ENCODE measurements at regions not wholly inside any gene's neighbourhood (a gene's known extent, or its start where the extent isn't known, plus 50 kb on each side); places are given as distances from the start of the nearest gene placed in this dataset.

DNA sequence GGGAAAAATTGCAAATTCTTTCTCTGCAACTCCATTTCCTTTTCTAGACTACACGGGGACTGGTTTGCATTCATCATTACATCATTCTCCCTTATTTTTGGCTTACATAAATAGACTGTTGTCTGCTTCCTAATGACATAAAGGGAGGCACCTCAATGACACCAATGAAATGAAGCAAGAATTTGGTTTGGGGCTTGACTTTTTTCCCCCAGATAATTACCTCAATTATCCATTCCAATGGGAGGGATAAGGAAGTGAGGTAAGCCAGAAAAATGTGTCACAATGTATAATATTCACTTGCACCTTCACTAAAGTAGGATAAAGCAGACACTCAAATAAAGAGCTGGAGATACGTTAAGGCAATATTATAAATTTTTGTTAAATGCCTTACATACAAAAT lies 240.6 kb upstream of the GRIP1 start:
- DNase-seq = no peak

DNA sequence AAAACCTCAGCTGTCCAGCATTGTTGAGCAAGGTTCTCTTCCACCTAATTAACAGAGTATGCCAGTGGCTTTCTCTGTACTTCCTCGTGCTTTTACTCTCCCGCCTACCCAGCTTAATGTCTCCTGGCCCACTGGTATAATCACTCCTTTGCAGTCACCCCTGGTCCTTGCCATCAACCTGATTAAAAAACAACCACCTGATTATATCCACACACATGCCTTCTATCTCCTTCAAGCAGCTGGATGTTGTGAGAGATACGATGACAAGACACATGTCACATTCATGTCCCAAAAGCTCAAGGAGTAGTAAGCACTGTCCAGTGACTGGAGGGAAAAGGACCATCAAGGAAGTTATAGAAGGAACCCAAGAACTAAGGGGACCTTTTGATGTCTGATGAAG lies 241.3 kb upstream of the GRIP1 start:
- peak; percentile 28 for DNase-seq

DNA sequence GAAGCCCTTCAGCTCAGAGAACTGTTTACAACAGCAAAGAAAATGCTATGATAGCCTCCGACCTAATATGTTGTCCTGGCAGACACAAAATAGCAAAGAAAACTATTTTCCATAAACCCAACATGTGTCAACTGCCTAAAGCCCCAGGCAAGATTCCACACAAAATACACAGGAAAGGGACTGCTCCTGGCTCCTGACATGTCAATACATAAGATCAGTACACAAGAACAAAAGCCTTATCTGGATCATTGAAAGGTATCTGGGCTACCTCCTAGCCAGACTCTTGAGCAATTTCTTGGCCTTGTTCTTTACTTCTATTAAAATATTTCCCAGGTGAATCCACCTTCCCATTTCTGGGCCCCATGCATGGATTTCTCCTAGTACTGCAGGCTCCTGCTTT lies 242.3 kb upstream of the GRIP1 start:
- DNase-seq = no peak

DNA sequence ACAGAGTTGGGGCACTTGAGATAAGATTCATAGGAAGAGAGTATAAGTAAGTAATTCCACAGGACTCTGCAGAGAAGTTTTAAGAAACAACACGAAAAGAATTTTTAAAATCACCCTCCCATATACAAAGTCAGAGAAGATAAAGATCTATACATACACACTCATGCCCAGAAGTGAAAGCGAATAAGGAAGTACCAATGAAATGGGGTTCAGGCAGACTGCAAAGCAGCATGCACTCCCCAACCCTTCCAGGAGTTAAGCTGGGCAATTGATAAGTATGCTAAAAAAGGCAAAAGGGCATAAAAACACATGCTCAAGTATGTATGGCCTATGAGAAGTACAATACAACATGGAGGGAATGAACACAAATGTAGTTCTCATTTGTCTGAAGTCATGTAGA lies 246.2 kb upstream of the GRIP1 start:
- peak; percentile 64 for DNase-seq

DNA sequence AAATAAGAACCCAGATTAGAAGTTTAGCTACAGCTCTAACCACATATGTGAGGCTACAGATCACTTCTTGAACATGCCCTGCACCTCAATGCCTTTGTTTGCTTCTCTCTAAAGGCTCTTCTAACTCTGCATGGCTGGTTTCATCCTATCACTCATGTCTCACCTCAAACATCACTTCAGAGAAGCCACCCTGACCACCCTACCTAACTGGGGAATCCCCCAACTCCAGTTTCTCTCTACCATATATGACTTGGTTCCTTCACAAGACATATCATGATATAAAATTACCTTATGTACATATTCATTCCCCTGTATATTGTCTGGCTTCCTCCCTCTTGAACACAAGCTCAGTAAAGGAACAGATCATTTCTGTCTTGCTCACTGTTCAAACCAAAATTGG lies 250.2 kb upstream of the GRIP1 start:
- no peak for DNase-seq

DNA sequence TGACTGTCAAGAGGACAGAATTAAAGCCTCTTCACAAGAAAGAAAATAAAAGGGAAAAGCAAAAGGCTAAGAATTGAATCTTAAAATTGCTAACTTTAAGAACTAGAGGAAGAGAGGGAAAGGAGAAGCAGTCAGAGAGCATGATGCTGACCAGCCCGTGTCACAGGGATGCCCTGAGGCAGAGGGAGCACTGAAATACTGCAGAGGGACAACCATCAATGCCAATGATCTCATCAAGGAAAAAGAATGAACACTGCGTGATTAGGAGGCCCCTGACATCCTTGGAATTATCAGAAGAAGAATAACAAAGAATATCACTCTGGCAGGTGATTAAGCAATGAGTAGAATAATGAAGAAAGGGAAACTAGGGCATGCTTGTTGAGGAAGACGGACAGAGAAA lies 252.2 kb upstream of the GRIP1 start:
- no peak for DNase-seq

DNA sequence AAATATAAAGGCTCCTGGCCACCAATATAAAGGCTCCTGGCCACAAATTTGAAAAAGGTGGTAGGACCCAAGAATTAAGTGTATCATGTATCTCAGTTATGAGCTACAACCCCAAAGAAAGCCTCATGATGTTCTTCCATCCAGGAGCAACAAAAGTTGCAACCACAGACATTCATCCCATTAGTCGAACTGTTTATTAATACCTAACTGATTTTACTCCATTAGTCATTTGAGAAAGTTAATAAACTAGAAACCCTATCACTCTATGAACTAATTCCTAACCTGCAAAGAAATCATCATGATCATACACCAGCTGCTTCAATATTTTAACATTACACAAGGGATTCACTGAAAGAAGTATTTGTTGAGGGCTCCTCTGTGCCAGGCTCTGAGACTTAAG lies 253.2 kb upstream of the GRIP1 start:
- DNase-seq = no peak

DNA sequence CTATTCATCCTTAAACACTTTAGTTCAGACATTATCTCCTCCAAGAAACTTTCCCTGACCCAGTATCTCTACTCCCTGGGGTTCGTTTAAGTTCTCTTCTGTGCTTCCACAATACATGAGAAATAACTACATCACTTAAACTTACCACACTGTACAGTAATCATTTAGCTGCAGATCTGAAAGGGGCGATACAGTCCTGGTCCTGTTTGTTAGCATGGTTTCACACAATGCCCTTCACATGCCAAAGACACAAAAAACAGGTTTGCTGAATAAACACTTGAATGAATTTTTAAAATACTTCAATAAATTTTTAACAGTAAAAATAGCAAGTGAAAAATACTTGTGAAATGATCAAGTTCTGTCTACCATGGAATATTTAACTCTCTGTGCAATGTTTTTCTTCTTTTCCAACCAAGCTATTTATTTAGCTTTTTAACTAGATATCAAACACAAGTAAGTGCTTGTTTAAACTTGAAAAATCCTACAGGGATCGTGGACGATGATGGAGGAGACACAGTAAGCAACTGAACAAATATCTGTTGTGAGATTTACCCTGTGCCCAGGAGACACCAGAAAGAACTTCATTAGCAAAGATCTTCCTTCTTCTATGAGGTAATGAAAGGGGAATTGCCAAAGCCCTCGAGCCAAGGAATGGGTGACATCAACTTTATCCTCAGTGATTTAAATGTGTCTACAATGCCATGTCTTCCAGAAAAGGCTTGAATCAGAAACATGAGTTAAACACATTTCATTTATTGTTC lies 255.6 kb upstream of the GRIP1 start:
- DNase-seq = no peak

DNA sequence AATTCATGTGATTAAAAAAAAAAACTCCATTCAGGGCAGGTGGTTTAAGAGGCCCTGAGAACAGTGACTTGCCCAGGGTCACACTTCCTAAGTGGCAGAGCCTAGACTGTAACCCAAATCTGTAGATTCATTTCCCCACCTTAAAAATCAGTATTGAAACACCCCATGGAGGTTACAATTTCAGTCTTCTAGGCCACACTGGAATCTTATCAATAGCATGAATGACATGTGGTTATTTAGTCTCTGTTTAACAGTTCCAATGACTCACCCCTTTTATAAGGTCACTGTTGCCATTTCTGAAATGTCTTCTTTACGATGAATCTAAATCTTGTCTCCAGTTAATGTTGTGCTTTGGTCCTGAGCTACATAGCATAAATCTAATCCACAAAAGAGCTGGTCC lies 262.3 kb upstream of the GRIP1 start:
- DNase-seq = no peak

DNA sequence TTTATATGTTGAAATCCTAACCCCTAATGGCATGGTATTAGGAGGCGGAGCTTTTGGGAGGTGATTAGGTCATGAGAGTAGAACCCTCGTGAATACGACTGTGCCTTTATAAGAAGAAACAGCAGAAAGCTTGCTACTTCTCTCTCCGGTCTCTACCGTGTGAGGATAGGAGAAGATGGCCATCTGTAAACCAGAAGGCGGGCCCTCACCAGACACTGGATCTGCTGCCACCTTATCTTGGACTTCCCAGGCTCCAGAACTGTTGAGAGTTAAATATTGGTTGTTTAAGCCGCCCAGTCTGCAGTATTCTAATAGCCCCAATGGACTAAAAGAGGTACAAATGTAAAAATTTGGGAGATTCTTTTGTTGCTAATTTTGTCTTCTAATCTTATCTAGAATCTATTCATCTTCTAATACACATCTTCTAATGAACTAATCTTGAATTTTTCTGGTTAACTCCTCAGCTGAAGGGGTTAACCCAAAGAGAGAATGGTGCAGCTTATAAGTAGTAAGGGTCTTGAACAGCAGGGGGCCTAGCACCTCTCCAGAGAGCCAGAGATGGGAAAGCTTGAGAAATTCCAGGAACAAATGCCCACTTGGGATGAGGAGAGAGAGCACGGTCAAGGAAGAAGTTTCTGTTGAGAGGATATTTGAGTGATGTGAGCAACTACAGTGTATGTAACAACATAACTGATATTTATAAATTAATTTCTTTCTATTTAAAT lies 264.0 kb upstream of the GRIP1 start:
- DNase-seq = no peak

DNA sequence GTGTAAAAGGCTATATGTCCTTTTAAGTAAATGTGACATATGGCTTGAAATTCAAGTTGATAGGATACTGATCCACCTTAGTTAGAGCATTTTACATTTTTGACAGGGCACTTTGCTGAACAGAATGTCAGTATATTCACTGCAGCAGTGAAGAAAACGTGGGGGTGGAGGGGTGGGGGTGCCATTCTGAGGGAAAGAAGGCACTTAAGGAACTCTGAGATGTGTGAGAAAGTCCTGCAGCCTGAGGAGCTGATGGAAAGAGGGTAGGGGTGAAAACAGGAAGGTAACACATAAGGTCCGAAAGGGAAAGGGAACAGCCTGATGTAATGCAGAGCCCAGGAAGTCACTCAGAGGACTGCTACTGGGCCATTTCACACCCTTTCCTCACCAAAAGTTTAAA lies 265.5 kb upstream of the GRIP1 start:
- no peak for DNase-seq

DNA sequence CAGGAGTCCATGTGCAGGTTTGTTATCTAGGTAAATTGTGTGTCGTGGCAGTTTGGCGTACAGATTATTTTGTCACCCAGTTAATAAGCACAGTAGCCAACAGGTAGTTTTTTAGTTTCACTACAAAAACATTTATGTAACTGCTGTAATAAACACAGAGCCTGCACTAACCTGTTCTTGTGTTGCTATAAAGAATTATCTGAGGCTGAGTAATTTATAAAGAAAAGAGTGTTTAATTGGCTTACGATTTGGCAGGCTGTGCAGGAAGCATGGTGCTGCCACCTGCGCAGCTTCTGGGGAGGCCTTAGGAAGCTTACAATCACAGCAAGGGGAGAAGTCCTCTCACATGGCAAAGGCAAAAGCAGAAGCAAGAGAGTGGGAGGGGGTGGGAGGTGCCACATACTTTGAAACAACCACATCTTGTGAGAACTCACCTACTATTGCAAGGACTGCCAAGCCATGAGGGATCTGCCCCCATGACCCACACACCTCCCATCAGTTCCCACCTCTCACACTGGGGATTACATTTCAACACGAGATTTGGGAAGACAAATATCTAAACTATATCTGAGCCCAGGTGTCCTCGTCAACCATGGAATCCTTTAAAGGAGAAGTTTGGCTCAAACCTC lies 266.4 kb upstream of the GRIP1 start:
- DNase-seq = no peak

DNA sequence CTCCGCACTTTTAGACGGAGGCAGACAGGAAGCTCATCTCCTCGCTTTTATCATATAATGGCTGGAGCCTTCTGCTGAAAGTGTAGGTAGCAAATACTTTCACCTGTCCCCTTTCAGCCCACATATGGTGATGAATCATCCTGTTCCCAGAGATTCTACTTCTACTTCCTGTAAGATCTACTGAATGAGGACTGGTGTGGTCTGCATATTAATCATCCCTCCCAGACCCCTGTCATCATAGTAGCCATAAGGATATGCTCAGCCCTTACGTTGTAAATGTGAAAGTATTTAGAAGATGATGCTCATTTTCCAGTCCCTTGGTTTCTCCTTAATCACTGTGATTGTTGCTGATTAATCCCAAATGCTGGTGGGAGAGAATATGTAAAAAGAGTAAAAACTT lies 268.2 kb upstream of the GRIP1 start:
- no peak for DNase-seq

DNA sequence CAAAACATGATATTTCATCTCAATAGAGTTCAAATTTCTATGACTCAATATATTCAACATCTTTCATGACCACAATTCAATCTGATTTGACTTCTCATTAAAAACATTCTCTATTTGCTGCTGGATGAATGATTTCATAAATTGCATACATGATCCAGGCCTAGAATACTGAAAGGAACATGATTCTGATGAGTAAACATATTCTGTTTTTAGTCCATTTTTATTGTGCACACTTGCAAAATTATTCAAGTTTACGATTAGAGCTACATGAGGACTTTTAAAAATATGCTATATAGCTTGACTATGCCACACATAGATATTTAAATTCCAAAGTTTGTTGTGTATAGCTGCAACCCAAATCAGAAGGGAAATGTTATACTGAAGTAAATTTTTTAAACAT lies 273.8 kb upstream of the GRIP1 start:
- no peak for DNase-seq

DNA sequence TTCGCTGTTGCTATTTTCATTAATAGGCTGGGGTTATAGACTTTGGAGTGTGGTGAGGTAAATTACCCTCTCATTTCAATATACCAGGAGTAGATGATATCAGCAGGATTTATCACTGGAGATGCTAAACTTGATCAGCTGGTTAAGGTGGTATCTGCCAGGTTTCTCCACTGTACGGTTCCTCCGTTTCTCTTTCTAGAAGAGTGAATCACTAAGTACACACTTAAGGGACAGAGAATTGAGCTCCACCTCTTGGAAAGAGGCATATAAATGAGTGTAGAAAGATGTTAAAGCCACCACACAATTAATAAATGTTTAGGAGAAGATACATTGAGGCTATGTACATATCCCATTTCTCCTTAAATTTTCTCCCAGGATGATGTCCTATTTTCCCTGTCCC lies 277.4 kb upstream of the GRIP1 start:
- no peak for DNase-seq

DNA sequence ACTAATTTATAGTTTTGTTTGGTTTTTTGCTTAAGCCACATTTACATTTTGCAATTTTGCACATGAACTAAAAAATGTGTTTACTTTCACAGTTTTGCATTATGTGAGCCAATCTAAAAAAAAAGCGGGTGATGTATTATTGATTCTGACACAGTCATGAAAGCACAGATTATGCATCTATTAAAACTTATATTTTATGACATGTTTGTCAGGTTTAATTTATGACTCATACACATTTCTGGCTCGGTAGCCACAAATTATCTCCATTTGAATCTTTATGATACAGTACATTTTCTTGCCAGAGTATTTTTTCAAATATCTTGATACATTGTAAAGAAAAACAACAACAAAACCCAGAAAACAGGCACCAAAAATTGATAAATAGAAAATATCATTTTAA lies 280.4 kb upstream of the GRIP1 start:
- DNase-seq = no peak

DNA sequence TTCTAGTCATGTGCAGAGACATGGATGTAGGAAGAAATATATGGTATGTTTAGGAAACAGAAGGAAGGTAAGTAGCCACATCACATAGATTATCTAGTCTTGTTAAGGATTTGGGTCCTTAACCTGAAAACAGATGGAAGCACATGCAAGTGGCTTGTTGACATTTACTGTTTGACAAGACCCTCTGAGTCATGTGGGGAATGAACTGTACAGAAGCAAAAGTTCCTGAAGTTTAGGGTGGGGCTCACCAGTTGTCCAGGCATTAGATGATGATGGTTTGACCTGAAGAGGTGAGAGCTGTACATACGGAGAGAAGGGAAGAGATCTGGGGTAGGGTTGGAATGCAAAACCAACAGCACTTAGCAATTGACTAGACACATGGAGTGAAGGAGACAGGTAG lies 281.1 kb upstream of the GRIP1 start:
- DNase-seq = no peak

DNA sequence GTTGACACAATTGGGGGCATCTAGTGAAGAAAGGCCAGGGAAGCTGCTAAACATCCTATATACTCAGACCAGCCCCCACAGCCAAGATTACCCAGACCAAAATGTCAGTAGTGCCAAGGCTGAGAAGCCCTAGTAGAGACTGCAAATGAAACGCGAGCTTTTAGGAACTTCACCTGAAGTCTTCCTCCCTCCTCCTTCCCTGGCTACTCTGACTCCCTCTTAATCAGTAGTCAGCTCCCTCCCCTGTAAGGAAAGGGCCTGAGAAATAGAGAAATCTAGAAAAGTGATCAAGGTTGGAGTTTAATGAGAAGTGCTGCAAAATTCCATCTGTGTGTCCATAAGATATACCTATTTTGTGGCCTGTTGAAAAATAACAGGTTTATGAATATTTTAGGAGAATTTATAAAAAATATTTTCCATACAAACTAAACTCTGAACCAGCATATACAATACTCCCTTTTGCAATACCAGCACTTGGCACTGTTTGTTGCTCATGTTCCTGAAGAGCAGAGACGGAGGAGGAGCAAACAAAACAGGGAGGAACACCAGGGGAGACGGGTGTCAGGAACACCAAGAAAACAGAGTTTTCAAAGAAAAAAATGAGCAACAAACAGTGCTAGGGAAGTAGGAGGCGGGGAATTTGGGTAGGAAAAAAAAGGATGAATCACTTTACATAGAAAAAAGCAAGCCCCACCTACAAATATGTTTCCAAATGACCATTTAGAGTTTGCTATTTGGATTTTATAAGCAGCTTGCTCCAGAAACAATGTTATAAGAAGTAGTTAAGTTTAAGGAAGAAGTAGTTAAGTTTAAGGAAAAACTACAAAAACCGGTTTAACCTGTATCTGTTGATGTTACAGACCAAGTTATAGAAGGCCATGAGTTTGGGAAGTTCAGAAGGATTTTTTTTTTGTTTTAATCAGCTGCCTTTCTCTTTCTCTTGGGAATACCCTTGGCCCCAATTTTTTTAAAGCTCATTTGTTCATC lies 282.1 kb upstream of the GRIP1 start:
- no peak for DNase-seq

DNA sequence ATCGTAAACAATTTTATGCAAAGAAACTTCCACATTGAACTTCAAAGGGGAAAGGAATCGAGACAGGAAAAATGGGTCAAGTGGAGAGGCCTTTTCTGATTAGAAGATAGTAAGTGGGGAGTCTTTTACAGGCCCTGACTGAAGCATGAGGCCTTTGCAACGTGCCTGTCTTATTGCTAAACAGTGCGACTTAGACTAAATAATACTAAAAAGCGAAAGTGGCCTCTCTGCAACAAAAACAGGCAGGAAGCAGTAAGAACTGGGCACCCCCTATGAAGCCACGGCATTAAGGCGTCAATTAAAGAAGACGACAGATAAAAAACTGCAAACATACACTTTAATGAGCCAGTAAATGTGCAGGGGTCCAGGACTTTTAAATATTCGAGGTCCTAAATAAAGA lies 283.4 kb upstream of the GRIP1 start:
- no peak for DNase-seq

DNA sequence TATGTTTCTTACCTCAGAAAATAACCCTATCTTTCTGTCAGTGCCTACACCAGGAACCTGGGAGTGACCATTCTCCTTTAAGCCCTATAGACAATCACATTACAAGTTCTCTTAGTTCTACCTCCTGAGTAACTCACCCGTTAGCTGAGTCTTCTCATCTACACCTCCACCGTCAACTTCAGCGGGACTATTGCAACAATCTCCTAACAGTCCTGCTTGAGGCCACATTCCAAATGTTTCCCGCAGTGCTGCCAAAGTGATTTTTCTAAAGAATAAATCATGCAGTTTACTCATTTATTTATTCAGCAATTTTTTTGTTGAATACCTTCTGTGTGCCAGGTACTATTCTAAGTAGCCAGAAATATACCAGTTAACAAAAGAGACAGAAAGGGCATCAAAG lies 285.0 kb upstream of the GRIP1 start:
- no peak for DNase-seq

DNA sequence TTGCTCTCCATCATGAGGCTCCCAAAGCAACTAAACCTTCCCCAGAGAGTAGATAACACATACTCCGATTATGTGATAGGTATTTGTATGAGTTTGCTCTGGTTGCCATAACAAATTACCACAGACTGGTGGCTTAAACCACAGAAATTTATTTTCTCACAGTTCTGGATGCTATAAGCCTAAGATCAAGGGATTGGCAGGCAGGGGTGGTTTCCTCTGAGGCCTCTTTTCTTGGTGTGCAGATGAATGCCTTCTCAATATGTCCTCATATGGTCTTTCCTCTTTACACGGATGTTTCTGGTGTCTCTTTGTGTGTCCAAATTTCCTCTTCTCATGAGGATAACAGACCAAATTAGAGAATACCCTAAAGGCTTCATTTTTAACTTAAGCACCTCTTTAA lies 285.8 kb upstream of the GRIP1 start:
- peak; percentile 53 for DNase-seq

DNA sequence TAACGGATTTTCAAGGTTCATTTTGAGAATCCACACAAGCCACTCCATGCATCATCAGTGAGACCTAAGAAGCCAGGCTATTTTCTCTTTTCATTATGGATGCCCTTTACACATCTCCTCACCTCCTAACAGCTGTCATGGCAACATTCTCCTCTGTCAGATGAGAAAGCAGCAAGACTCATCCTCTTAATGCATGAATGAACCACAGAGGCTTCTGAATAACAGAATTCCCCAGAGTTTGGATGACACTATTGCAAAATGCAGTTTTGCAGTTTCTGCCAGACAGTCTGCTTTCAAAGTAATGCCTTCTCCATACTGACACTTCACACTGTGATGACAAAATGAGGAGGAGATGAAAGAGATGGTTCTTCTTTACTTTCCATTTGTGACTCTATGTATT lies 286.7 kb upstream of the GRIP1 start:
- DNase-seq = no peak

DNA sequence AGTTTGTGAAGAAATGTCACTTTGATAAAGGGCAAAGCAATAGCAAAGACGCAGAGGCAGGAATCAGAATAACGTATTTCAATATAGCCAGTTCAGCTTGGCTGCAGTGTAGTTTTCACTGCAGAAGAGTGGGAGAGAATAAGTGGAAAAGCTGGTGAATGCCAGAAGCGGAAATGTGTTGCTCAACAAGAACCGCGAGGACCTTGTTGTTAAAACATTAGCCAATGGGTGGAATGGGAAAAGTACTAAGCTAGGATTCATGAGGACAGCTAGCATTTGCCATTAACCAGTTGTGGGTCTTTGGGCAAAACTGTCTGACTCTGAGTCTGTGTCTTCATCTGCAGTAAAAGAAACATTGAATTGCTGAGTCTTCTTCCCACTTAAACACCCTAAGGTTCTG lies 292.9 kb upstream of the GRIP1 start:
- DNase-seq = no peak

All from hematopoietic multipotent progenitor cell treated with erythropoietin and hydrocortisone succinate and interleukin-3 and kit ligand, for 4 days (in vitro differentiated cells).